ENCODE measurements at regions not wholly inside any gene's neighbourhood (a gene's known extent, or its start where the extent isn't known, plus 50 kb on each side); places are given as distances from the start of the nearest gene placed in this dataset.
"Not testable (repeated sequence)": the region's sequence is repeated elsewhere in the genome, so short reads cannot be mapped to it uniquely, and the experiment has no call there.

DNA sequence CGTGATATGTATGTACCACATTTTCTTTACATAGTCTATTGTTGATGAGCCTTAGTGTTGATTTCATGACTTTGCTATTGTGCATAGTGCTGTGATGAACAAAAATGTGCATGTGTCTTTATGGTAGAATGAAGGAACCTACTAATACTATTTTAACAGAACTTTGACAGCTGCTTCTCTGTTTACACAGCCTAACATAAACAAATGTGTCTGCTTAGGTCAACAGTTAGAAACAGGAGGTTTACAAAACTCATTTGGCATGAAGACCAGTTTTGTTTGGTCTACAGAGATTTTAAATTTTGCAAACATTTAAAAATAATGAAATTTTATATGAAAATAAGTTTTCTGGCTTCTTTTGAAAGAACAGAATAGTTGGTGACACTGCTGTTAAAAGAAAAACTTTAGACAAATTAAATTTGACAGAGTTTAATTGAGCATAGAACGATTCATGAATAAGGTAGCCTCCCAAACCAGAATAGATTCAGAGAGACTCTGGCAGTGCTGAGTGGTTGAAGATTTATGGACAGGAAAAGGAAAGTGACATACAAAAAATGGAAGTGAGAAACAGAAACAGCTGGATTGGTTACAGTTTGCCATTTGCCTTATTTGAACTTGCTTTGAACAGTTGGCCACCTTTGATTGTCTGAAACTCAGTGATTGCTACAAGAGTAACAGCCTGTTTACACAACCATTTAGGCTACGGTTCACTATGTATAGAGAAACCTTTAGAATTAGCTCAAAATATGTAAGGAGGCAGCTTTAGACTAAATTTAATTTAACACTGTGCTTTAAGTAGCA lies 715.8 kb upstream of the HS3ST5 start:
- no peak for DNase-seq (ENCODE audit: low spot score)

DNA sequence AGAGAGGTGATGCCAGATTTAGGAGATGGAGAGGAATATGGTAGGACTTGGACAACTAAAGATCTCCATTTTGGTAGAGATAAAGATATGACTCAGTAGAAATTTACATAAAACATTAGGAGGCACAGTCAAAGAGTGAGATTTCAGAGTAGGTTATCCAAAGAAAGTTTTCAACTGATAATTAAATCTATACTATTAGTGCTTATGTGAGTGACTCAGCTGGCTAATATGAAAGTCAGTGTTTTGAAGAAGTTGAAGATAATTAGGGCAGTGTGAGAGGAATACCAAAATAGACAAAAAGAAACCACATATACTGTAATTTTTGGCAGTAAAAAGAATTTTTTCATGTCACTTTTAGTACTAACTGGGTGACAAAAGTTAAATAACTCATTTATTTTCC lies 712.8 kb upstream of the HS3ST5 start:
- no peak for DNase-seq (ENCODE audit: low spot score)

DNA sequence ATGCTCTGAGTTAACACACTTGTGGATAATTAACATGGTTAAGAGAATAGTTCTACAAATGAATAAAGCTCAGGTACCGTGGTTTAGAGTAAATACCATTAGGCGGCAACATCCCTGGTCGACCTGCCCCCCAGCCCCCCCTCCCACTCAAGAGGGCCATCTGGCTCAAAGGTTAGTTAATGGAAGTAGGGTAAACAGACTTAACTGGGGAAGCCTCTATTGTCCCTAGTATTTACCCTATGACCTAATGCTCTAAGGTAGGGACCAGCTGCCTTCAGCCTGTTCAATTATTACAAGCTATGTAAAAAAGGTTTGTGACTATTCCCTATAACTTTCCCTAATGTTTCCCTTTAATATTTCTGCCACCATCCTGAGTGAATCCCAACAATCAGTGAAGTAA lies 711.4 kb upstream of the HS3ST5 start:
- DNase-seq (ENCODE audit: low spot score) = not testable (repeated sequence)

DNA sequence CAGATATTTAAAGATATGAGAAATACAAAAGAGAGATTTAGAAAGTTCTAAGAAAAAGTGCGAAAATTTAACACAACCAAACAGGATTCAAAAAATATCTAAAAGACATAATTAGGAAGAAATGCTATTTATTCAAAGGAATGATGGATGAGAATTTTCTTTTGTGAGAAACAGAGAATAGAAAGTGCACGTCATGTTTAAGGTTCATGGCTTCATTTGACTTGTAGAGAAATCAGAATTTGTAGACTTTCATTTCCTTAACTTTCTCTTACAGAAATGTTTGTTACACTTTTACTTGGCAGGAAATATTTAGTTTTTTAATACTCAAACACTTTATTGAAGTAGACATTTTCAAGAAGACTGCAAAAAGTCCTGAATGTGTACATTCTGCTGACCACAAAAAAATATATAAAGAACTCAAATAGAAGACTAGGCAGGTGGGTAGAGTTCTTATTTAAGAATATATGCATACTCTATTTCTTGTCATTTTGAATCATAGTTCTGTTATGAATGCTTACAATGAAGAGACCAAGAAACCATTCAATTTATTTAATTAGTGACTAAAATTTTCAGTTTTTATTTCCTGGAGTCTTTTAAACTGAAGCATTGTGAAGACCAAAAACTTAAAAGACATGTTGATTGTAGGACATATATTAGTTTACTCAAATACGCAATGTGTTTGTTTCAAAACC lies 710.5 kb upstream of the HS3ST5 start:
- no peak for DNase-seq (ENCODE audit: low spot score)

DNA sequence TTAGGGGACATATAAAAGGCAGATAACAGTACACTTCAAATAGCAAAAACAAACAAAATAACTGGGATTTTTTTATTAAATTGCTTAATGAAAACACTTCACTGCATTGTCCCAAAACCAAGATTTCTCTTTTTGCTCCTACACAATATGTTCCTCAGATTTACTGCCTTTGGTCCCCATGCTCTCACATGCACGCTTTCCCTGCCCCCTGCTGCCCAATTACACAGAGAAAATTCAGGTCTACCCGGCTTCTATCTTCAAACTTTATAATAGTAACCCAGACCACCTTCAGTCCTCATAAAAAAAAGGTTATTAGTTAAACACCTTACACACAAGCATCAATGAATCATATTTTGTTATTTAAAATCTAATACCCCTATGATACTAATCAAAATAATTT lies 673.8 kb upstream of the HS3ST5 start:
- no peak for DNase-seq (ENCODE audit: low spot score)

DNA sequence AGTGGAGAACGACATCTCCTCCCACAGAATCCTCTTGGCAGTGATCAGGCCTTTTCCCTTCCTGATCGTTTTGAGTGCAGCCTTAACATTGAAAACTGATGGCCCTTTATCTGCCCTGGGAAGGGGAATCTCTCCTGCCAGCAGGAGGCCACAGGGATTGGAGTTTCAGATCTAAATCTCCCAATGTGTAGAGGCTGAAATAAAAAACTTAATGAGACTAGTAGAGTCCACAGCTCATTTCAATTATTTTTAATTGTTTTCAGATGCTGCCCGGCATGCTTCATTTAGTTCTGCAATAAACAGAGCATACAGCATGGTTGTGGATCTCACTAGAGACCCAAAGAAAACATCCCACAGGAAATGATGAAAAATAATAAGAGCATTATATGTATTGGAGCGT lies 662.2 kb upstream of the HS3ST5 start:
- no peak for DNase-seq (ENCODE audit: low spot score)

DNA sequence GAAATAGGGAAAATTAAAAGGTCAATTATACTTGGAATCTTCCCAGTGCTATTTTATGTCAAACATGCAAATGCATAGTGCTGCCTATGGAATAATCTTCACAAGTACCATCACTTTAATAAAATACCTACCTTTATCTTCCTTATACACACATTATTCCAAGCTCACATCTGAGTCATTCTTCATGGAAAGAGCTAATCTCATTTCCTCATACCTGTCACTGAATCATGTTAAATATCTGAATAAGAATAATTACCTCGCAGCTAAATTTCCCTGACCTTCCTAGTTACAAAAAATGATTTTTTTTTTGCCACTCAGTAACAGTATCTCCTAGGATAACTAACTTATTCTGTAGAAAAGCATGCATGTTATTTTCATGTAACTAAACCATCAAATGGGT lies 661.4 kb upstream of the HS3ST5 start:
- no peak for DNase-seq (ENCODE audit: low spot score)

DNA sequence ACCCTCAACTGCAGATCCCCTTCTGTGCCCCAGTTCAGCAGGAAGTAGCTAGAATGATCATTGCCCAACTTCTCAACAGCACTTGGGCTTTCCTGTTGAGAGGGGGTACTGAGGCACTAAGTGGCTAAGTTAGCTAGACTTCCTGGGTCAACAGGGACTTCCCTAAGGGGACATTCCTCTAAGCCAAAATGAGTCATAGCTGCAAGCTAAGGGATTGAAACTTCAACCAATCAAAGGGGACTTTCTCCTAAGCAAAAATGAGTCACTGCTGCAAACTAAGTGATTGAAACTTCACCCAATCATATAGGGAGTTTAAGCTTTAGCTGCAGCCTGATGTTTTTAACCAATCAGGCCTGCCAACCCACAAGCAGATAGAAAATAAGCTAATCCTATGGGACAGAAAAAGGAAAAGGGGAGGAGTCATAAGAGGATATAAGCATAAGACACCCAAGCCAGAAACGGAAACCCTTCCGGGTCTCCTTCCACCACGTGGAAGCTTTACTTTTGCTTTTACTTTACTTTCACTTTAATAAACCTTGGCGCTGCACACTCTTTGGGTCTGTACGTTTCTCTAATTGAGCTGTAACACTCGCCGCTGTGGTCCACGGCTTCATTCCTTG lies 659.0 kb upstream of the HS3ST5 start:
- DNase-seq (ENCODE audit: low spot score) = no peak

DNA sequence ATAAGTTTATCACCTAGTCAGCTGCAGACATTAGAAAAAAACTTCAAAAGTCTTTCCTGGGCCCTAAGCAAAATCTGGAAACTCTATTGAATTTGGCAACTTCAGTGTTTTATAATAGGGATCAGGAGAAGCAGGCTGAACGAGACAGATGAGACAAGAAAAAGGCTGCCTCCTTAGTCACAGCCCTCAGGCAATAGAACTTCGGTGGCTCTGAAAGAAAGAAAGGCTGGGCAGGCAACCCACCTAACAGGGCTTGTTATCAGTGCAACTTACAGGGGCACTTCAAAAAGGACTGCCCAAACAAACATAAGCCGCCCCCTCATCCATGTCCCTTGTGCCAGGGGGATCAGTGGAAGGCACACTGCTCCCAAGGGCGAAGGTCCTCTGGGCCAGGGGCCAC lies 657.9 kb upstream of the HS3ST5 start:
- no peak for DNase-seq (ENCODE audit: low spot score)

DNA sequence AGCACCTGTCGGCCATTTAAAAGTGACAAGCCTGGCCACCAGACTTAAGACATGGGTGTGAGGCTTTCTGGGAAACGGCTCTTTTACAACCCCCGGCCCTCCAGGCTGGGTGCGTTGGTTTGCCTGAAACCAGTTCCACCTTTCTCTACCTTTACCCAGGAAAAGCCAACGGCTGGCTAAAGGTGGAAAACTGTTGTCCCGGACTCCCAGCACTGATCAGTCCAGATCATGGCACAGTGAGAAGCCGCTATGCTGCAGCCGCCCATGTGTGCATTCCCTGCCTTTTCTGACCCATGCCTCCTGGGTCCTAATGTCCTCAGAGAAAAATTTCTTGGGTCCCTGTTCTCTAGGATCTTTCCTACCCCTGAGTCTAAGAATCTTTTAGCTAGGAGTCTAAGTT lies 655.7 kb upstream of the HS3ST5 start:
- DNase-seq (ENCODE audit: low spot score) = no peak

DNA sequence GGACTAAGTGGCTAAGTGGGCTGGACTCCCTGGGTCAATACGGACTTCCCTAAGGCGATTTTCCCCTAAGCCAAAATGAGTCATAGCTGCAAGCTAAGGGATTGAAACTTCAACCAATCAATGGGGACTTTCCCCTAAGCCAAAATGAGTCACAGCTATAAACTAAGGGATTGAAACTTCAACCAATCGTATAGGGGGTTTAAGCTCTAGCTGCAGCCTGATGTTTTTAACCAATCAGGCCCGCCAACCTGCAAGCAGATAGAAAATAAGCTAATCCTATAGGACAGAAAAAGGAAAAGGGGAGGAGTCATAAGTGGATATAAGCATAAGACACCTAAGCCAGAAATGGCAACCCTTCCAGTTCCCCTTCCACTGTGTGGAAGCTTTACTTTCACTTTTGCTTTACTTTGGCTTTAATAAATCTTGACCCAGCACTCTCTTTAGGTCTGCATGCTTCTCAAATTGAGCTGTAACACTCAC lies 655.0 kb upstream of the HS3ST5 start:
- DNase-seq (ENCODE audit: low spot score) = no peak

DNA sequence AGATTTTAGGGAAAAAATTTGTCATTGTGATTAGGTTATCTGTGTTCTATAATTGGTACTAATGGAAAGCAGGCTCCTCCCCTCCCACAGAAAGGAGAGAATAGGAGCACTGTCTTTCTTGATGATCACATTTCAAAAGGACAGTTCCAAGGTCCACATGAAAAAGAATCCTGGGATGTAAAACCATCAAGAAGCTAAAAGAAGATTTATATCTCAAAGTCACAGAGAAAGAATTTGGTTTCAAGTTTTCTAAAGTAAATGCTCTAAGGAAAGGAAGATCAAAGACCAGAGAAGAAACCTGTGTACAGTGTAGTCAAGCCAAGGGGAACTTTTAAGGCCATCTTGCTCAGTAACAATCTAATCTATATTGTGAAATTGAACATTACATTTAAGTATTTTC lies 652.7 kb upstream of the HS3ST5 start:
- DNase-seq (ENCODE audit: low spot score) = no peak

DNA sequence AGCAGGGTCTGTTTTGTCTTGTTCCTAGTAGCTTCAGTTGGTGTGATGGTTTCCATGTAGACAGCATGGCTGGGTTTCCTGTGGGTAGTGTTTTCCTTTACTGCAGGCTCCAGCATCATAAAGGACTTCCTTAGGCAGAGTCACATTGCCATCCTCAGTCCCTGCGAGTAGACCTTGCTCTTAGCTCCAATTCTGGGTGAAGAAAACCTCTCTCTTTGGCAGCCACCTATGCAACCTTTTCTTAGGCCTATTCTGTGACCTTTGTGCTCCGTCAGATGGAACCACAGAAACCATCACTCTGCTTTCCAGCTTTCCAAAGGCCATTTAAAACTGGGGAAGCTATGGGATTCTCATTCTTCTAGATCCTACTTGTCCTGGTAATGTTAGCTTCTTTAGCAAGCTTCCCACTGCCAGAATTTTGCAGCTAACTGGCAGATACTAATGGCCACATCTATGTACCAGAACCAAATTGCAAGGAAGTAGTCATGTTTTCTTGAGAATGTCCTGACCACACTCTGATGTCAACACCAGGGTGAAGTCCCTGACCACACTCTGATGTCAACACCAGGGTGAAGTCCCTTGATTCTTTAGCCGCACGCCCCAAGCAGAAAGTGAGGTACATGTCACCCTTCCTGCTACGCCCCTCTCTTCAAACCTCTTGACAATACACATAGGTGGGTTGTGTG lies 646.6 kb upstream of the HS3ST5 start:
- DNase-seq (ENCODE audit: low spot score) = no peak

DNA sequence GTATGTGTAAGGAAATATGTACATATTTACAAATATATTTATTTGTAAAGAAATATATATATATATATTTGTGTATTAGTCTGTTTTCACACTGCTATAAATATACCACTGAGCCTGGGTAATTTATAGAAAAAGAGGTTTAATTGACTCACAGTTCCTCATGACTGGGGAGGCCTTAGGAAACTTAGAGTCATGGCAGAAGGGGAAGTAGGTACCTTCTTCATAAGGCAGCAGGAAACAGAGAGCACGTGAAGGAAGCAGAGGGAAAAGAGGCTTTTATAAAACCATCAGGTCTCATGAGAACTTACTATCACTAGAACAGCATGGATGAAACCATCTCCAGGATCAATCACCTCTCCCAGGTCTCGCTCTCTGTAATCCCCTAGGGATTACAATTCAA lies 644.5 kb upstream of the HS3ST5 start:
- DNase-seq (ENCODE audit: low spot score) = no peak

DNA sequence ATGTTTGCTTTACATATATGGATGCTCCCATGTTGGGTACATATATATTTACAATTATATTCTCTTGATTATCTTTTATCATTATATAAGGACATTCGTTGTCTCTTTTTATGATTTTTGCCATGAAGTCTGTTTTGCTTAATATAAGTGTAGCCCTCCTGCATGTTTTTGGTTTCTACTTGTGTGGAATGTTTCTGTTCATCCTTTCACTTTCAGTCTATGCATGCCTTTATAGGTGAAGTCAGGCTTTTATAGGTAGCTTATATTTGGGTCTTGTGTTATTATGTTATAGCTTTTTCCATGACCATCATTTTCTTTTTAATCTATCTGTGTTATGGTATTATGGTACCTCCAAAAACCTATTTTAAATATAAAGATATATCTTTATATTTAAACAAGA lies 612.5 kb upstream of the HS3ST5 start:
- DNase-seq (ENCODE audit: low spot score) = no peak

DNA sequence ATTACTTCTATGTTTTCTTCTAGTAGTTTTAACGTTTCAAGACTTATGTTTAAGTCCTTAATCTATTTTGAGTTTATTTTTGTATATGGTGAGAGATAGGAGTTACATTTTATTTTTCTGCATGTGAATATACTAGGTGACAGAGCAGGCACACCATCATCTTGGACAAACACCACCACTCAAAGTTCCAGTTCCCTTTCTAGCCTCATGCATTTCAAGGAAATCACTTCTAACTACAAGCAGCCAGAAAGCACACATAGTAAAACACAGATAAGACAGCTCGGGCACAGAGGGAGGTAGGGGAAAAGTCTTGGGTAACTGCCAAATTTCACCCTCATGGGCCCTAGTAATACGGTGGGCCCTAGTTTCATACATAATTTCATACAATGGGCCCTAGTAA lies 609.4 kb upstream of the HS3ST5 start:
- DNase-seq (ENCODE audit: low spot score) = no peak

DNA sequence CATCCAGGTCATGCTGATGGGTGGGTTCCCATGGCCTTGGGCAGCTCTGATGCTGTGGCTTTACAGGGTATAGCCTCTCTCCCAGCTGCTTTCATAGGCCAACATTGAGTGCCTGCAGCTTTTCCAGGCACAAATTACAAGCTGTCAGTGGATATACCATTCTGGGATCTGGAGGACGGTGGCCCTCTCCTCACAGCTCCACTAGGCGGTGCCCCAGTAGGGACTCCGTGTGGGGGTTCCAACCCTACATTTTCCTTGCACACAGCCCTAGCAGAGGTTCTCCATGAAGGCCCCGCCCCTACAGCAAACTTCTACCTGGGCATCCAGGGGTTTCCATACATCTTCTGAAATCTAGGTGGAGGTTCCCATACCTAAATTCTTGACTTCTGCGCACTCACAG lies 602.6 kb upstream of the HS3ST5 start:
- no peak for DNase-seq (ENCODE audit: low spot score)

DNA sequence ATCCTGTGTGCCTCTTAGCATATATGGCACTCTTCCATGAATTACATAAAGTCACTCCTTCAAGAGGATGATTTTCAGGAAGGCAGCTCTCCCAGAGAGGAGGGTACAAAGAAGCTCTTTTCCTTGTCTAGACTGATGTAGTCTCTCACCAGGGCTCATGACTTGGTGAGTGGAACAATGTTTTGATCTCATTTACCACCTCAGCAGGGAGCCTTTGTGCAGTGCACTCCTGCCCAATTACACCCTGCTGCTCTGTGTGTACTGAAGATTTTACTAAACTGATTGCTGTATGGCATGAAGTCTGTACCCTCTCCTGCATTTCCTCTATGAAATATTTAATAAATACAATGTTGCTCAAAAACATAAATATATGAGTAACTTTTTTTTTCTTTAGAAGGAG lies 598.3 kb upstream of the HS3ST5 start:
- DNase-seq (ENCODE audit: low spot score) = no peak

DNA sequence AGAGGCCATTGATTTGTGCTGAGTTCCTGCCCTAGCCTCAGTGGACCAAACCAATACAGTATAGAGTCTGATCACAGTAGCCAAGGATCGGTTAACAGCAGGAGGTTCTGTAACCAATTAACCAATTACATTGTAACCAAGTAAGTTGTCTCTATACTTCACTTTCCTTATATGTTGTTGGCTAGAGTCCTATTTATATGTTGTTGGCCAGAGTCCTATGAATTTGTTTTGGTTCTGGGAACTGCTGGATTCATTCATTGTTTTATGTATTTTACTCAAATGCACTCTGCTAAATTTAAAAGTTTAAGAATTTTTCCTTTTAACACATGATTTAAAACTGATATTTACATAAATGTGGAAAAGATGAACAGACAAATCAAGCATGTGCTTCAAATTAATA lies 597.4 kb upstream of the HS3ST5 start:
- no peak for DNase-seq (ENCODE audit: low spot score)

DNA sequence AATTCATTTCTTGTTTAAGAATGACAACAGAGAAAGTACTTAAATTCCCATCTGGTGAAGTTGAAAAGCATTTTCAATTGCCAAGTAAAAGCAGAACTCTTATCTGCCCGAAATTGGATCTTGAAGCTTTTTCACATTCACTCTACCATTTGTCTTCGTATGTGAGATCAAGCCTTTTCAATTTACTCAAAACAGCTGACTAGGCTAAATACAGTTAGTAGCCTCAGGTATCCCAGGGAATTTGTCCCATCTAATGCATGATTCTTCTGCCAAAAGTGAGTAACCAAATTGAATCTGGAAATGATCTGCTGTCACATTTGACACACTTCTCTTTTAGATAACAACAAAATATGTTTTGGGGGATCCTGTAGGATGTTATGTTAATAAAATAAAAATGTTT lies 596.8 kb upstream of the HS3ST5 start:
- DNase-seq (ENCODE audit: low spot score) = no peak

DNA sequence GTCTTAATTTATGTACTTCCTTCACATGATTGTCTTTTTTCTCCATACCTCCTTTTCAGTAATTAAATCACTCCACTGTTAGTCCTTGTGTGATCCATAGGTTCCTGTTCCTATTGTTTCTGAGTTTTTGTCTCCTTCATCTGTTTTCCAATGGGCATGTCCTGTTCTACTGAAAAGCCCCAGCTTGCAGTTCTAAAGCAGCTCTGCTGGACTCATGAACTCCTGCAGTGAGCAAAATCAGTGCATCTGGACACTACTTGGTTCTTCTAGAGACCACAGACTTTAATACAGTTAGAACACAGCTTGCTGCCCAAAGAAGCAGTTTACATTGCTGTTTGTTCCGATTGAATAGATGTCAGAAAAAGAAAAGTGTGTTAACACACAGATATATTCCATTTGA lies 593.3 kb upstream of the HS3ST5 start:
- DNase-seq (ENCODE audit: low spot score) = no peak

DNA sequence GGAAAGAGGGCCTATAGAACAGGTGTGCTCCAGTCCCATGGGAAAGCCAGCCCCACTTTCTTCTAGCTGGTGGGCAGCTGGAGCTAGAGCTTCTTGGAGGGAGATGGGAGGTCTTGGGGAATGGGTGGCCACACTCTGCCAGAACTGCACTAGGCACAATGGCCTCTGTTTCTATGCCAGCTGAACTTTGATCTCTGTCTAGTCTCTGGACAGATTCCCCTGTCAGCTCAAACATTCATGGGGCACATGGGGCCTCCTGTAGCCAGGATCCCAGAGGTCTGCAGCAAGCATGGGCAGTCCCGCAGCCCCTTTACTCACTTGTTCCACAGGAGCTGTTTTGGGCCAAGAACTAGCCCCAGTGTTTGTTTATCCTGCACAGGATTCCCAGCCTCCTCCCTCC lies 591.3 kb upstream of the HS3ST5 start:
- DNase-seq (ENCODE audit: low spot score) = no peak

DNA sequence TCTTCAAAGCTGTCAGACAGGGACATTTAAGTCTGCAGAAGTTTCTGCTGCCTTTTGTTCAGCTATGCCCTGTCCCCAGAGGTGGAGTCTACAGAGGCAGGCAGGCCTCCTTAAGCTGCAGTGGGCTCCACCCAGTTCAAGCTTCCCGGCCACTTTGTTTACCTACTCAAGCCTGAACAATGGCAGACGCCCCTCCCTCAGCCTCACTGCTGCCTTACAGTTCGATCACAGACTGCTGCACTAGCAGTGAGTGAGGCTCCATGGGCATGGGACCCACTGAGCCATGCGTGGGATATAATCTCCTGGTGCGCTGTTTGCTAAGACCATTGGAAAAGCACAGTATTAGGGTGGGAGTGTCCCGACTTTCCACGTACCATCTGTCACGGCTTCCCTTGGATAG lies 585.9 kb upstream of the HS3ST5 start:
- not testable (repeated sequence) for DNase-seq (ENCODE audit: low spot score)

Data from AG08396 (cell line).